H1 (cell line): ENCODE measurements at regions not wholly inside any gene's neighbourhood (a gene's known extent, or its start where the extent isn't known, plus 50 kb on each side); places are given as distances from the start of the nearest gene placed in this dataset.

Experiments used
- HDAC6 ChIP-seq: IDR thresholded peaks from one replicate; pipeline ENCODE4 v1.7.1; 2012; ENCODE audit warnings: low read depth, mild to moderate bottlenecking, inconsistent platforms, low read length, moderate library complexity
- MAFK ChIP-seq: IDR thresholded peaks from 2 replicates; pipeline ENCODE4 v1.6.1; 2012; ENCODE audit warnings: low read depth, mild to moderate bottlenecking, improper control_type of control experiment, low read length
- RXRA ChIP-seq: IDR thresholded peaks from 2 replicates; pipeline ENCODE4 v1.6.1; 2011; ENCODE audit warnings: low read depth, mild to moderate bottlenecking, low read length, moderate library complexity; ENCODE audit not compliant: insufficient read depth
- SP4 ChIP-seq: IDR thresholded peaks from 2 replicates; pipeline ENCODE4 v1.6.1; 2012; ENCODE audit warnings: low read length, inconsistent platforms
- USF2 ChIP-seq: IDR thresholded peaks from 2 replicates; pipeline ENCODE4 v1.6.1; 2011; ENCODE audit warnings: low read length, improper control_type of control experiment
- YY1 ChIP-seq: IDR thresholded peaks from 2 replicates; pipeline ENCODE4 v1.6.1; 2011; ENCODE audit warnings: low read depth, mild to moderate bottlenecking, low read length
- TF ChIP-seq, protein P1 (sequence below): IDR thresholded peaks from 2 replicates; pipeline ENCODE4 v1.6.1; 2012; ENCODE audit warnings: inconsistent platforms

DNA sequence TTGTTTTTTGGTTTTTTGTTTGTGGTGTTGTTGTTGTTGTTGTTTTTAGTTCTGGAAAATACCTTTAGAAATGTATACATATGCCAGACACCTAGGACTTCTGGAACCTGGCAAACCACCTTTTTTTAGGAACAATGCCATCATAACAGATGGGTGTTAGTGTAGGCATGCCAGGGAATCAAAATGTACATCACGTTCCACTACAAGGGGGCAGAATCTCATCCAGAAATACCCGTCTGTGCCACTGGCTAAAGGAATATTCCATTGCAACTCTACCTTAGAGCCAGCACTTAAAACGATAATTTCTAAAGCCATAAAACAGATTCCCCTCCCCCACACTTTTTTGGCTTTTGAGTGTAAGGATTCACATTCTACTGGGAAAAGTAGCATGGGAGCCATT lies 239.8 kb downstream of the ETV1 start (continued):
- TF ChIP-seq RXRA, result no peak
- TF ChIP-seq, protein P1, sequence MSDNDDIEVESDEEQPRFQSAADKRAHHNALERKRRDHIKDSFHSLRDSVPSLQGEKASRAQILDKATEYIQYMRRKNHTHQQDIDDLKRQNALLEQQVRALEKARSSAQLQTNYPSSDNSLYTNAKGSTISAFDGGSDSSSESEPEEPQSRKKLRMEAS, result no peak
- no peak for TF ChIP-seq USF2
- no peak for TF ChIP-seq SP4
- no peak for TF ChIP-seq MAFK
- no peak for TF ChIP-seq HDAC6
- no peak for TF ChIP-seq YY1
- TF ChIP-seq, all 59 proteins: peak for 0
